ENCODE measurements at regions not wholly inside any gene's neighbourhood (a gene's known extent, or its start where the extent isn't known, plus 50 kb on each side); places are given as distances from the start of the nearest gene placed in this dataset.
A peak's percentile ranks its signal among the peaks of the same experiment; 100 is the strongest.

DNA sequence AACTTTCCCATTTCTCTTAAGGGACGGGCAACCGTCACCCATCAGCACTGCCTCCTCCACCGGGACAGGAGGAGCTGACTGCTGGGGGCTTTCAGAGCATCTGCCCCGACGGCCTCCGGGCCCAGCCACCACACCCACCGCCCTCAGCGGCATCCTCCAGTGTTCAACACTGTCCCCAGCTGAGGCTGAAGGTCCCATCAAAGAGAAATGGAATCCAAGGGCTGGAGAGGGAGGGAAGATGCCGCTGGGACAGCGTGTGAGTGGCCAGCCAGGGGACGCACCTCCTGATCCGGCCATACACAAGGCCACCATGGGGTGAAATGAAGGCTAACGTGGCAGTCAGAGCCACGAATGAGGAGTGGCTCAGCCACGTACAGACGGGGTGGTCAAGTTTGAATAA lies 153.6 kb upstream of the PPP2R2D start:
- Histone ChIP-seq H3K18ac (ENCODE audit: insufficient read length, low read depth, low read length) (no peak overlapping the region), H3K23ac (ENCODE audit: insufficient read length, low read depth, low read length) (no peak overlapping the region), H4K8ac (replicated peaks; ENCODE audit: insufficient read length, low read depth, low read length) (no peak overlapping the region), H4K91ac (ENCODE audit: insufficient read length, low read depth, low read length) (no peak overlapping the region), H3K9me3 (ENCODE audit: control insufficient read depth, low read depth, low read length) (no peaks in the 10 kb centered on the region), H4K5ac (ENCODE audit: insufficient read length, low read depth, low read length) (no peak overlapping the region), H3K79me2 (ENCODE audit: insufficient read depth, low read length) (no peaks in the 10 kb centered on the region), H2BK12ac (ENCODE audit: insufficient read length, low read depth, low read length) (no peak overlapping the region), H4K20me1 (ENCODE audit: control insufficient read depth, insufficient read depth, insufficient read length) (no peaks in the 10 kb centered on the region), H3K56ac (ENCODE audit: insufficient read length, low read depth, low read length) (no peak overlapping the region), H3K23me2 (ENCODE audit: insufficient read length, low read depth, low read length, poor library complexity, severe bottlenecking) (no peaks in the 10 kb centered on the region), H2BK20ac (ENCODE audit: low read depth, low read length, poor library complexity, severe bottlenecking) (no peak overlapping the region), H3K4ac (ENCODE audit: low read depth, low read length) (no peak overlapping the region), H3K9ac (ENCODE audit: extremely low read depth, insufficient read length, low read length) (no peak overlapping the region), H3K27ac (ENCODE audit: insufficient read length, low read depth, low read length) (no peak overlapping the region), H2BK120ac (ENCODE audit: low read depth, low read length, poor library complexity, severe bottlenecking) (no peak overlapping the region), H2AK5ac (ENCODE audit: insufficient read length, low read length) (no peak overlapping the region), H3T11ph (ENCODE audit: low read length) (no peak overlapping the region), H2AFZ (ENCODE audit: low read length) (no peak overlapping the region), H2BK5ac (ENCODE audit: insufficient read length, low read length) (no peak overlapping the region), H2BK15ac (ENCODE audit: low read depth, low read length) (no peak overlapping the region), H3K27me3 (ENCODE audit: insufficient read depth, low read length) (no peaks in the 10 kb centered on the region), H3K4me1 (ENCODE audit: insufficient read depth, low read length) (peaks cover 2% of the 10 kb centered on the region; the same call in 1 of the 2 replicates), H3K79me1 (ENCODE audit: insufficient read depth, low read depth, low read length, poor library complexity, severe bottlenecking) (no peaks in the 10 kb centered on the region), H3K14ac (ENCODE audit: insufficient read depth, low read length) (no peak overlapping the region), H3K4me2 (ENCODE audit: insufficient read depth, insufficient read length, low read length) (no peak overlapping the region)
- Mint-ChIP-seq H3K9me3 (no peaks in the 10 kb centered on the region), H3K27me3 (ENCODE audit: low read depth) (peaks cover 5% of the 10 kb centered on the region; the same call in 1 of the 2 replicates), H3K4me1 (peaks cover 41 to 53% of the 10 kb centered on the region in 2 experiments), H3K36me3 (ENCODE audit: insufficient read depth in 1 of 3, low read depth in 3 of 3) (no peaks in the 10 kb centered on the region; a peak in 2 of 7 replicates), H3K4me3 (no peak overlapping the region), H3K27ac (peak overlapping the region in 1 of 3 experiments; percentile 28; a peak in 1 of 7 replicates)
- TF ChIP-seq, protein P1, sequence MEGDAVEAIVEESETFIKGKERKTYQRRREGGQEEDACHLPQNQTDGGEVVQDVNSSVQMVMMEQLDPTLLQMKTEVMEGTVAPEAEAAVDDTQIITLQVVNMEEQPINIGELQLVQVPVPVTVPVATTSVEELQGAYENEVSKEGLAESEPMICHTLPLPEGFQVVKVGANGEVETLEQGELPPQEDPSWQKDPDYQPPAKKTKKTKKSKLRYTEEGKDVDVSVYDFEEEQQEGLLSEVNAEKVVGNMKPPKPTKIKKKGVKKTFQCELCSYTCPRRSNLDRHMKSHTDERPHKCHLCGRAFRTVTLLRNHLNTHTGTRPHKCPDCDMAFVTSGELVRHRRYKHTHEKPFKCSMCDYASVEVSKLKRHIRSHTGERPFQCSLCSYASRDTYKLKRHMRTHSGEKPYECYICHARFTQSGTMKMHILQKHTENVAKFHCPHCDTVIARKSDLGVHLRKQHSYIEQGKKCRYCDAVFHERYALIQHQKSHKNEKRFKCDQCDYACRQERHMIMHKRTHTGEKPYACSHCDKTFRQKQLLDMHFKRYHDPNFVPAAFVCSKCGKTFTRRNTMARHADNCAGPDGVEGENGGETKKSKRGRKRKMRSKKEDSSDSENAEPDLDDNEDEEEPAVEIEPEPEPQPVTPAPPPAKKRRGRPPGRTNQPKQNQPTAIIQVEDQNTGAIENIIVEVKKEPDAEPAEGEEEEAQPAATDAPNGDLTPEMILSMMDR (conservative IDR thresholded peaks at IDR 0.05) = no peak
- no peak for DNase-seq
- no CpG with 5 or more reads among the region's 16 CpGs for WGBS (ENCODE audit: extremely low coverage, insufficient read length, low lambda C conversion rate)
